SH-SY5Y (cell line): ENCODE measurements at regions not wholly inside any gene's neighbourhood (a gene's known extent, or its start where the extent isn't known, plus 50 kb on each side); places are given as distances from the start of the nearest gene placed in this dataset.

Experiments
- GATA2 ChIP-seq: IDR thresholded peaks from 2 replicates; pipeline ENCODE4 v1.6.1; 2011; ENCODE audit warnings: mild to moderate bottlenecking, low read depth, low read length
- GATA3 ChIP-seq: IDR thresholded peaks from 2 replicates; pipeline ENCODE4 v1.6.1; 2011; ENCODE audit warnings: low read depth, mild to moderate bottlenecking, low read length, moderate library complexity

DNA sequence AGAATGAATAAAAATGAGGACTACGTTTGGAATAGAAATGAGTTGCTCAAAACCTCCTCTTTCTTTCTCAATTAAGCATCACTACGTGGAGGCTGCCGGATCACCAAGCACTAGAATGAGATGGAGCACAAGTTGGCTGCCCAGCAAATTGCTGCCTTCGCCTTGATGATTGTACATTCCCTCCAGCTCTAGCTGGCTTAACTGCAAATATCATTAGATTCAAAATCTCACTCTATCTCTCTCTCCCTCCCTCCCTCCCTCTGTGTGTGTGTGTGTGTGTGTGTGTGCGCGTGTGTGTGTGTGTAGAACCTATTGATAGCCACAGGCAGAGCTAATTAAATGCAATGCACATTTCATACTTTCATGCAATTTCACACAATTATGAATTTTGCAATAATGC, 310.7 kb upstream of the CDH4 start:
- TF ChIP-seq GATA2 (no peak), GATA3 (no peak)
